ENCODE measurements at regions not wholly inside any gene's neighbourhood (a gene's known extent, or its start where the extent isn't known, plus 50 kb on each side); places are given as distances from the start of the nearest gene placed in this dataset.

DNA sequence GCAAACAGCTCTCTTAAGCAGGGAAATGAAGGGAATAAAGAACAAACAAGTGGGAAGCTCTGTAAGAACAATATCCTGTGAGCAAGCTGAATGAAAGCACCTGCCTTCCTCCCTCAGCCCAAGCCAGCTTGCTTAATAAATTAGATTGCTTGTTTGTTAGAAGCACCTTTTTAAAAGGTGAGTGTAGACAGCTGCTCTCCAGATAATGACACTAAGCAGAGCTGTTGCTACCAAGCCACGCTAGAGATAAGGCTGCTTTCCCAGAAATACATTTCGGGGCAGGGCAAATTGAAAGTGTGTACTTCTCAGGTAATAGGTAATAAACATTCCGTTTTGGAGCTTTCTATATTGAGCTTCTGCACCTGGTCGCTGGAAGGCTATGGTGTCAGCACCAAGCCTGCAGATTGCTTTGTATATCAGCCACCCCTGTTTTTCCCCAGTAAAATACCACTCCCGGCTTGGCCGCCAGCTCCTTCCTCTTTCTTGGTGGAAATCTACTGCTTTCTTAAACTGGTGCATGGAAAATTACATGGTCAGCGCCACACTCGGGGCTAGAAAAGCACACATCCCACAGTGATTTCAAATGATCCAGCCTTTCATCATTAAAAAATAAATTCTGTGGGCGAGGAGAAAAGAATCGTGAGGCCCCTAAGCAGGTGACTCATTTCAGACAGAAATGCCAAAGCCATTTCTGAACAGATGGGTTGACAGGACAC lies 151.3 kb downstream of the ETS2 start:
- peak; percentile 34 for DNase-seq (ENCODE audit: low spot score)

DNA sequence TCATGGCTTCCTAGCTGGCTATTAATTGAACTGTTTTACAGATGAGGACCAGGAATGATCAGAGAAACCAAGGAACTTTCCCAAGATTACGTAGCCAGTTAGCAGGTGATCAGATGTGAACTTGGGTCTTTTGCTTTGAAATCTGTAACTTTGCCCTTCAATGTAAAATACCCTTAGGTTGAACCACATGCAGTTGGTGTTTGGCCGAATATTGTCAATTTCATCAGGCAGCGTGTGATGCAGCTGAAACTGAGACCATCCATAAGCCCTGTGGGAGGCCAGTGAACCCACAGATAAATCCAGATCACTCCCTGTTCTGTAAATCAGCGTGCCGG lies 150.8 kb downstream of the ETS2 start:
- no peak for DNase-seq (ENCODE audit: low spot score)

DNA sequence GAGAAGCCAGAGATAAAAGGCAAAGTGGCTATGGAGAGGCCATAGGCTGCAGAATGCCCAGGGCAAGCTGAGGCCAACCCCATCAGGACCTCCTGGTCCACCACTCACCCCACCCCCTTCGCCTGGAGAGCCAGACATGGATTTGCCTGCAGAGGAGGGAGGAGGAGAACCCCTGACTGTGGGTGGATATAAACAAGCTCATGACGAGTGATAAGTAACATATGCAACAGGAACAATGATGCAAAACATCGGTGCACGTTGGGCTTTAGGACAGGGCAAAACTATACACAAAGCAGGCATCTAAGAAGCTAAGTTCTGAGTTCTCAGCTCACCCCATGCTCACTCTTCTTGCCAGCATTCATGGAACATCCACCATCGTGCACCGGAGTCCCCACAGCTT lies 150.3 kb downstream of the ETS2 start:
- no peak for DNase-seq (ENCODE audit: low spot score)

DNA sequence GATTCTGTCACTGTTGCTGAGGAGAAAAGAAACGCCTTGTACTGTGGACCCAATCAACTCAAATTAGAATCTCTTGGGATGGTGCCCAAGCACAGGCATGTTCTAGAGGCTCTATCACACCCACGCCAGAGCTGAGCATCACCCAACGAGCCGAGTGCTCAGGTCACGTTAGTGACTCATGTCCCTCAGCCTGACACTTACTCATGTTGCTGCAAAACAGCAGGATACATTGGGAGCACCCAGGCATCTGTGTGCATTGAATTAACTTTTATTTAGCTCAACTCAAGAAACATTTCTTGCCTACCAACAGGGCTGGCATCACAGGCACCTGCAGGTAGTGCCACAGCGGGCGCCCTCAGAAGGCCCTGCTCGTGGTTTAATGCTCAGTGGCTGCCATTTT lies 149.8 kb downstream of the ETS2 start:
- DNase-seq (ENCODE audit: low spot score), result no peak

DNA sequence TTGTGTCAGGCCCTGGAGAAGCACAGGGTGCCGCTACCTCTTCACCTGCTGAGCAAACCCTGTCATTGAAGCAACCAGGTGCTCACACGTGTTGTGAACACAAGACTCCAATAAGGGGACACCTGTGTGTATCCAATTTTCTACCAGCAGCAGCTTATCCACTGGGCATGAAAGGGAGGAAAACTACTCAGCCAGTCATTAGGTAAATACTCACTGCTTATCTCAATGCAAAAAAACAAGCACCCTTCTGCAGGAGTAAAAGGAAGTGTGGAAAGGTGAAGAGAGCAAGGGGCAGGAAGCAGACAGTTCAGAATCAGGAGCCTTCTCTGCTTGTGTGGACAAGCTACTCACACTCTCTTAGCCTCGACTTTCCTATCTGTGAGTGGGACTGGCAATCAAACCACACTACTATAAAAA lies 148.9 kb downstream of the ETS2 start:
- no peak for DNase-seq (ENCODE audit: low spot score)

DNA sequence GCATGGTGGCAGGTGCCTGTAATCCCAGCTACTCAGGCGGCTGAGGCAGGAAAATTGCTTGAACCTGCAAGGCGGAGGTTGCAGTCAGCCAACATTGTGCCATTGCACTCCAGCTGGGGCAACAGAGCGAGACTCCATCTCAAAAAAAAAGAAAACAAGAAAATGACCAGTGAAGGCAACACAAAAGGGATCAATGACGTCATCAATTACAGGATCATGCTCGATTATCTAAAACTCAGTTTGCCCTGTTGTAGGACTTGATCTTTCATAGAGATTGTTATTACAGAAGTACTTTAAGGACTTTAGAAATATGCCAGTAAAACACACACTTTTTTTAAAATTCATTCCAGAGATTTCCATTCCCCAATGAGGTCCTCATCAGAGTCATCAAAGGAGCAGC lies 147.8 kb downstream of the ETS2 start:
- DNase-seq (ENCODE audit: low spot score), result no peak

DNA sequence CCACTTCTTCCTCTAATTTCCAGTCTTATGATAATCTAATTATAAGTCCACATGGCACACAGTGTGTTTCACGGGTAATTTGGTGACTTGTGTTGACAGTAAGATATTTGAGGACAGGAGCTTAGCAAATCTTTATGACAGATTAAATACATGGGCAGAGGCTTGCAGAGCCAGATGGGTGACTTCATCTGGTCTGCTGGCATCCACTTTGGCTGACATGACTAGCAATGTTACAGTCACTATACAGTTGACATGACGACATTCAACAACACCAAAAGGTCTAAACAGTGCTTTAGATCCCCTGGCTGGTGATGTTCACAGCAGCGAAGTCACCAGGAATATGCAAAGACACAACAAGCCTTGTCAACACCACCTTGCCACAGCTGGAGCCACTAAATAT lies 147.2 kb downstream of the ETS2 start:
- DNase-seq (ENCODE audit: low spot score), result no peak

DNA sequence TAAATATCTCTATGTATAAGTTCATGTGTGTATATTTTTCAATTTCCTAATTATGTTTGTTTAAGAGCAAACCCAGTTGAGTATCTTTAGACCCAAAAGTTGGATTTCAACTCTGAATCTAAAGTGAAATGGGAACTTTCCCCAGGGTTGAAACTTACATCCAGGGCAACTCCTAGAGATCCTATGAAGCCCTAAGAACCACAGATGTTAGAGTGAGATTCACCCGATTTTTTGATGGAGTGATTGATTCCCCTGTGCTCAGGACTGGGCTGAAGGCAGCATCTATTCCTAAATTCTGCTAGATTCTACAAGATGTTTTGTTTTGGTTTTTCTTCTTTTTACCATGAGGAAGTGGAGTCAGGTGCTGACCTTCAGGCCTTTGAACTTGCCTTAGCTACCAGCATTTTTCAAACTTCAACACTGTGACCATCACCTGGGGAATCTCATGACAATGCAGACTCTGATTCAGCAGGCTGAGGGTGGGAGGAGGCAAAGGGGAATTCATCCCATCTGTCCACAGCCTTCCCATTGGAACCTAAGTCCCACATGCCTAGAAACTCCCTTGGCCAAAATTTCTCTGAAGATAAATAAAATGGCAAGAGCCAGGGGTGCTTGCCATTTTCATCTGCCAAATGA lies 145.5 kb downstream of the ETS2 start:
- DNase-seq (ENCODE audit: low spot score), result no peak

DNA sequence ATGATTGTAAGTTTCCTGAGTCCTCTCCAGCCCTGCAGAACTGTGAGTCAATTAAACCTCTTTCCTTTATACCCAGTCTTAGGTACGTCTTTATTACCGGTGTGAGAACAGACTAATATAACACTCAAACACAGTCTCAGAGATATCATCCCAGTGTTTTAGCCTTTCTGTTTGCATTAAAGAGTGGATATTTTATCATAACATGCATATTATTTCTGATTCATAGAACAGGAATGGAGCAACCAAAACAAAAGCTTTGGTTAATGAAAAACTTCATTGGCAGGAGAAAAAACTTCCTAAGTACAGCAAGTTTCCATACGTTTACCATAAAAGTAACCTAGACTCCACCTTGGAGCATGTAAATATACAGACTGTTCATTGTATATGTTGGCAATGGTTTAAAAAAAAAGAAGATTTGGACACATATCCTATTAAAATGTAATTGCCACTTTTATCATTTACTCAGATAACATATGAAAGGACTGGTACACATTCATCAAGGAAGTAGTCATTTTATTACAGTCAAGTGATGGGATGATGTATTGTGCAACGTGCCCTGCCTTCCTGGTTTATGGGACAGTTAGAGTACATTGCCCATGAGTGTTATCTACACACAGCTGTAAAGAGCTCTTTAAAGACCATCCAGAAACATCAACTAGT lies 144.8 kb downstream of the ETS2 start:
- no peak for DNase-seq (ENCODE audit: low spot score)

DNA sequence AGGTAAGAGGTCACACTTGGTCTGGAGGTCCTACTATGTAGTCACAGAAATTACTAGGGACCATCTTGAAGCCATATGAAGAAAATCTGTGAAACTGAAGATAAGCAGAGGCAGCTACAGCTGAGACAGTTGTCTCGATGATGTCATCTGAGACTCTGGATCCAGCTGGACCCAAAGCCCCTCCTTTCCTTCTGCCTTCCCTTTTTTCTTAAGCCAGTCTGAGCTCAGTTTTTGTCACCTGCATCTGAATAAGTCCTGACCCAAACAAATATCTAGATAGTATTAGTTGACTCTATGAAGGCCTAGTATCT lies 143.3 kb downstream of the ETS2 start:
- no peak for DNase-seq (ENCODE audit: low spot score)

DNA sequence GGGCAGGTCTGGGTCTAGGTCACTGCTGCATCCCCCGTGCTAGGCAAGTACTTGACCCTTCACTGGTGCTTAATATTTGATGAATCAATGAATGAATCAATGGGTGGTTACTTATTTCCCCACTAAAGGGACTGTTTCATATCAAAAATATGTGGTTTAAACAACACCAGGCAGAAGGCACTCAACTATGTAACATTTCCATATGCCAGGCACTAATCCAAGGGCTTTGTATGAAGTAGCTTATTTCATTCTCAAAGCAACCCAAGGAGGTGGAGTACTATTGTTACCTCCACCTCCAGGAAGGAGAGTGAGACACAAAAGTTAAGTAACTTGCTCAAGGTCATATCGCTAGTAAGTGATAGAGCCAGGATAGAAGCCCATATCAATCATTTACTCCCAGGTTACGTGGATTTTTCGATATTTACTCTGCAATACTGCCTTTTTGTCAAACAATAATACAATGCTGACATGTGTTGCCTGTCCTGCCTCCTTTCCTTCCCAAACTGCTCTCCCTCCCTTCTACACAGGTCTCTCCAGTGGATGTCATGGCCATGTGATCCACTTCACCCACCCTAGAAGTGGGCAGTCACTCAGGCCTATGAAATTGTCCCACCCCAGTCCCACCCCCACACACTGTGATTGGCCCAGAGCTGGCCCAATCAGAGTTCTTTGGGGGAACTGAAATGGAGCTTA lies 142.8 kb downstream of the ETS2 start:
- DNase-seq (ENCODE audit: low spot score), result no peak

DNA sequence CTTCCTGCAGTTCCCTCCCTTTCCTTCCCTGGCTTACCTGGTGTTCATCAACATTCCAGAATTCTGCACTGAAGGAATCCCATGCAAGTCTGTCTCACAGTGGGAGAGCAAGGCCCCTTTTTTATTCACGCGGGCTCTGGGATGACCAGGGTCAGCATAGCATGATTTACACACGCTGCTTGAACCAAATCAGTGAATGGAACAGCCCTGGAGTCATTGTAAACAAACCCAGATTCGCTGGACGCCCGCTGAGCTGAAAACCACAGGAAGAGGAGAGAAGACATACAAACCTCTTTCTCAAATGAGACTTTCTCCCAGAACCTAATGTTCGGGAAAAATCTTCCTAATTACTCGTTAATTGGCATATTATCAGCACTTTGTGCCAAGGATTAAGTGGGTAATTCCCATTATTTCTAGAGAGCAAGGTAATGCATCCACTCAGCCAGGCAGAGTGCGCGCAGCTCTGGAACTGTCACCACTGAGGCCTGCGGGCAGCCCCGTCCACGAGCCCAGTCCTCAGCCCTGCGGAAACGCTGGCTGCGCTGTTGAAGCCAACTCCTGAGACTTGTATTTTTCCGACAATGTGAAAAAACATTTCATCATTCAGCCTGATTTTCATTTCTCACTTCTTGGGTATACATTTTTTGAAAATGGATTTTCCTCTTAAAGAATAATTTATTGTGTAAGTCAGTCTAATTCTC lies 140.0 kb downstream of the ETS2 start:
- DNase-seq (ENCODE audit: low spot score), result no peak

DNA sequence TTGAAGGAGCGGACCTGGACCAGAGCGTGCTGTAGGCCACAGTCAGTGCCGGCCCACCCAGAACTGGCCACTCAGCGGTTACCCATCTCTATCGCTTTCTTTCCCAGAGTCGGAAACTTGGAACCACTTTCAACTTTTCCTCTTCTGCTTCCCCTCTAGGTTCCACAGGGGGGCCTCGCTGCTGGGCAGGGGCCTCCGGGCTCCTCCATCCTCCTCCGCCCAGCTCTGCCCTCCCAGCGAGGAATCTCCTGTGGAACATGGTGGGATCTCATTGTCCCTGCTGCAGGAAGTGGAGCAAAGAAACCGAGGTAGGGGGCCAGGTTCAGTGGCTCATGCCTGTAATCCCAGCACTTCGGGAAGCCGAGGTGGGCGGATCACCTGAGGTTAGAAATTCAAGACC lies 139.2 kb downstream of the ETS2 start:
- DNase-seq (ENCODE audit: low spot score), result no peak

DNA sequence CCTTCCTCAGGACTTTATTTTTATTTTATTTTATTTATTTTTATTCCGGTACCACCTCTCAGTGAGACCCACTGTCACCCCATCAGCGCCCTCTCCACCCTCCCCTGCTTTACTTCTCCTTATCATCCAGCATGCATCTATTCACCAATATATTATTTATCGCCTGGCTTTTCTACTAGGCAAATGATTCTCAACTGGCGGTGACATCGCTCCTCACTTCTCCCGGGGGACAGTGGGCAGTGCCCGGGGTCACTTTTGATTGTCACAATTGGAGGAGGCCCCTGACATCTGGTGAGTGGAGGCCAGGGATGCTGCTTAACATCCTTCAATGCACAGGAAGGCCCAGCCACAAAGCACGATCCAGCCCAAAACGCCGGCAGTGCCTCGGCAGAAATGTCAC lies 138.7 kb downstream of the ETS2 start:
- no peak for DNase-seq (ENCODE audit: low spot score)

DNA sequence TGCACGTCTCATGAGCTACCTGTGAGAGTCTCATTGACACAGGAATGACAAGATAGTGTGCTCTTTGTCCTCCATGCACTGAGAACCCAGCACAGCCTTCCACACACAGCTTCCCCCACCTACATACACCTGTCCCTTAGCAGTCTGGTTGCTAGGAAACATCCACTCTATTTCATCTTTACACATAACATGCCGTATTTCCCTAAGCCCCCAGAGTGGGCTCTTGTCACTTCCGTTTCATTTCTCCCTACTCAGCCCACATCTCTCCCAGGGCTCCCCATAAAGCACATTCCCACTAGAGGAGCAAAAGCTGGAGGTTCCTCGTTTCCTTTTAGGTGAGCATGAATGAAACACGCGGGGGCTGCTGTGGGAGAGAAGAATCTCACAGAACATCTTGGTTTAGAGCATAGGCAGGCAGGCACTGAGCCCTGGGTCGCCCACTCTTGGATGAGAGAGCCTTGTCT lies 137.1 kb downstream of the ETS2 start:
- DNase-seq (ENCODE audit: low spot score), result no peak

DNA sequence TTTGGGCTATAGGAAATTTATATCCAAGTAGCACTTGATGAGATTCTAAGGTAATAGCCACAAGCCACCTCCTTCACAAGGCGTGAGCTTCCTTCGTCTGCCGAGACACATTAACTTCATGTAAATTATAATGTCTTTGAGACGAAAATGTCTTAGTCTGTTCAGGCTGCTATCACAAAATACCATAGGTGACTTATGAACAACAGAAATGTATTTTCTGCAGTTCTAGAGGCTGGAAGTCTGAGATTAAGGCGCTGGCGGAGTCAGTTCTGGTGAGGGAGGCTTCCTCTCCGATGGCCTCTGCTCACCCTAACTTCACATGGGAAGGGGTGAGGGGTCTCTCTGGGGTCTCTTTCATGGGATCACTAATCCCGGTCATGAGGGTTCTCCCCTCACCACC lies 133.0 kb downstream of the ETS2 start:
- DNase-seq (ENCODE audit: low spot score), result no peak

DNA sequence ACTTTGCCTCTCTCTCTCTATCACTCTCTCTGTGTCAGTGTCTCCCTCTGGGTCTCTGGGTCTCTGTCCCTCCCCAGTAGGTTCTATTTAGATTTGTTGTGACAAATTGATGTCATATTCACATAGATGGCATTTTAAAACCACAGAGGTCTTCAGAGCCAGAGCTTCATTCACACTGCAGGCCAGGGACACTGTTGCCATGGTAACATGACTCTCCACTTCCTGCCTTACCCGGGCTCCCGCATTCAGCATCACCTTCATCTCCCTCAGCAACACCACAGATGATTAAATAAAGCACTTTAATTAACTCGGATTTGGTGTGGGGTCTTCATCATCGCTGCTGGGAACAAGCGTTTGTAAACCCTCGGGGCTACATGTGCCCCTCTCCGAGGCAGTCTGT lies 132.6 kb downstream of the ETS2 start:
- no peak for DNase-seq (ENCODE audit: low spot score)

DNA sequence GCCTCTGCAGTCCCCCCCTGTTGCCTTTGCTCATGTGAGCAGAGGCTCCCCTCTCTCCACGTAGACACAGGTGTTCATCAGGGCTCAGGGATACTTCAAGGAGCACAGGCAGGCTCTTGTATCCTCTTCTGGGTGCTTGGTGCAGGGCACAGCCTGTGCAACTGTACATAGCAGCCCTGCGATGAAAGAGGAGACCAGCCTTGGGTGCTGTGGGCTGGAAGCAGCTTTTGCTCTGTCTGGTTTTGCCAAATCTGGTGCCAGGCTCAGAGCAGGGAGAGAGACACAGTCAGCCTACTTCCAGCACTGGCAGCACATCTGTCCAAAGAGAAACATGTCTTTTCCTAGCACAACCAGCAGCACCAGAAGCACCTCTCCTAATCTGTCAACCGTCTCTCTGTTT lies 132.1 kb downstream of the ETS2 start:
- DNase-seq (ENCODE audit: low spot score), result no peak

DNA sequence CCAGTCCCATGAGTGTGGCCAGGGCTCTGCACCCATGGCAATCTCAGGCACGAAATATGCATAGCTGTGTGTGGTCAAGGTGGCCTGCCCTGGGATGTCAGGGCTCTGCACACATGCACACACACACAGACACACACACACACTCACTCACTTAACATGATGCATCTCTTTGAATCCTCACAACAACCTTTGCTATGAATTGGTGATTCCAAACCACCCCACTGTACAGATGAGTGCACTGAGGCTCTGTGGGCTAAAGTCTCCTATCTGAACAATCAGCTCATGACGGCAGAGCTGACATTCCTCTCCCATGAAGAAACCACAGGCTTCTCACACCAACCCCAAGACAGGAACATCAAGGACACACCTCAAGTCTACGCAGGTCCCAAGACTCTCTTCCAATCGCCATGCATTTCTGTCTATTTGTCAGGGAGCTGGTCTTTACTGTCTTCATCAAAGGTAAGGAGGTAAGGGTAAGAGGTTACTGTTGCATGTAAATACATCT lies 131.6 kb downstream of the ETS2 start:
- no peak for DNase-seq (ENCODE audit: low spot score)

DNA sequence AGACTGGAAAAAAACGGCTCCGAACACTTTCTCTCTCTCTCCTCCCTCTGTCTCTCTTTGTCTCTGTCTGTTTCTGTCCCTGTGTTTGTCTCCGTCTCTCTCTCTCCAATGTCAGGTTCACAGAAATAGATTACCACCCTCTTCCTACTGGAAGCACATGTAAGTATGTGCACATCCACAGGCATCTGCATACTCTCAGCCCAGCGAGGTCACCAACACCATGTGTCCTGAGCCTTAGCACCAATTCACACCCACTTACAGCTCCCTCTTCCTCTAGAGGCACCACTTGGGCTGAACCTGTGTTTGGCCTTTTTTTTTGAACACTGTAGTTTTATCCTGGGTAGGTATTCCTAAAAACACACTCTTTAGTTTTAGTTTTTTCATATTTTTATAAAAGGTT lies 130.5 kb downstream of the ETS2 start:
- no peak for DNase-seq (ENCODE audit: low spot score)

DNA sequence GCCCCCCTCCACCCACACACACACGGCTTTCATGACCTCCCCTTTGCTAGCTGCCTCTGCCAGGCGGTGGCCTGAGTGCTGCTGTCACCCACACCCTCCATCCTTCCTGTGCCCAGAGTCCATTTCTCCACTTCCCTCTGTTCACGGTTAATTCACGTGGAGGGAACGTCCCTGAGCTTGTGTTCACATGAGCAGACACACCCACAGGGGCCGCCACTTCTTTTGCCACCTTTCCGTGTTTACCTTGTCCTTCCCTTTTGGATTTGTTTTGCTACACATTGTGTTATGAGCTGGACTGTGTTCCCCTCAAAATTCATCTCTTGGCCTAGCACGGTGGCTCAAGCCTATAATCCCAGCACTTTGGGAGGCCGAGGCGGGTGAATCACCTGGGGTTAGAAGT lies 128.0 kb downstream of the ETS2 start:
- no peak for DNase-seq (ENCODE audit: low spot score)

DNA sequence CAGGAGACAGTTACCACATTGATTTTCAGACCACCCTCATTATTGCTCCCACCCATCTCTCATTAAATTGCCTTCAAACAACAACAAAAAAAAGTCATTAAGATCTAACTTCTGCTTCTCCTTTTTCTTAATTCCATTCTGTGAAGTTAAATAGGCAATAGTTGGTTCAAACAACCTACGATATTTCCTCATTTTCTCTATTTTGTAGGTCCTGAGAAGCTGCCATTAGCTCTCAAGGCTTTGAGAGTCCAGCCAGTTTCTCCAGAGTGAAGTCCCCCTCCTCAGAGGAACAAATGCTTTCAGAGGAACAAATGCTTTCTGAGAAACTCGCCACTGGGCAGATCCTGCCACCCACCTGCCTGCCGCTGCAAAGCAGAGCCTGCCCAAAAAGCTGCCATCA lies 125.6 kb downstream of the ETS2 start:
- no peak for DNase-seq (ENCODE audit: low spot score)
